ENCODE measurements at regions not wholly inside any gene's neighbourhood (a gene's known extent, or its start where the extent isn't known, plus 50 kb on each side); places are given as distances from the start of the nearest gene placed in this dataset.

DNA sequence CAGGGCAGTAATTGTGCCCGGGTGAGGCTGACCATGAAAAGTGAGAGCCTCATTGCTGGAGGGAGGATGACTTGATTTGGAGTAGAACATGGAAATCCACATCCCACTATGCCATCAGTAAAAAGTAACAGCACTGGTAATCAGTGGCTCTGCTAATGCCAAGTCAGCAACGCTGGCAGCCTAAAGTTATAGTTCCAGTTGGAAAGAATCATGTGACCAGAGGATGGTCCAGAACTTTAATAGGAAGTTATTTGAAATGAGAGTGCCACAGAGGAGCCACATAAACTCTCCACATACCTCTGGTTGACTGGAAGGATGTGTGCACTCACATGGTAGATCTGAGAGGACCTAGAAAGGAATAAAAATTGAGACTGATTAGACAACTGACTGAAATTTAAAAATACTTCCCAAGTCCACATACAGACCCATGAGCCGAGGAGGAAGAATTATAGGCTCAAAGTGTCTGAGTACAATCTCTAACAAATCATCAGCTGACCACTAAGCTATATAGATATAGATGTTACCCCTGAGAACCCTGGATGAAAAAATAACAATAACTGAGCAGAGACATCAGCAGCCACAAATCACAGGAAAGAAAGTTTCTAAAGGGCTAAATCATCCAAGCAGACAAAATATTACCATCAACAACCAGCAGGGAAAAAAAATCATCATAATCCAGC lies 346.8 kb downstream of the STK39 start:
- no peak for DNase-seq

- DNase-seq, result no peak
These were observed 349.1 kb downstream of the STK39 start for GRCh38 chr2:167898340-167898739.

- DNase-seq, result no peak
These were observed 355.6 kb downstream of the STK39 start for GRCh38 chr2:167891841-167892240.

GRCh38 chr2:167890739-167891138 lies 356.7 kb downstream of the STK39 start:
- no peak for DNase-seq

- DNase-seq, result no peak
These were observed 367.0 kb downstream of the STK39 start for GRCh38 chr2:167880415-167880814.

DNA sequence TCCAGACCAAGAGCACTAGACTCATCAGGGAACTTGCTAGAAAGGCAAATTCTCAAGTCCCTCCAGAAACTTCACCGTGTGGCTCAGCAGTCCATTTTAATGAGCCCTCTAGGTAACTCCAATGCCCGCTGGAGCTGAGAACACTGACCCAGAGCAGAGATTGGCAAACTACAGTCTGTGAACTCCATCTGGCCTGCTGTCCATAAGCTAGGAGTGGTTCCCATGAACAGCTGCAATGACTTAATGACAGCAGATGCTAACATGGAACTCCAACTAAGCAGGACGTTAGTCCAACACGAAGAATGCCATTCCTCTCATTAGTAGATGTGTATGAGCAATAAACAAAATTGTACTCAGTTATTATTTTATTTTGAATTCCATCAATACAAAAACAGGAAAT lies 371.9 kb downstream of the STK39 start:
- no peak for DNase-seq

DNA sequence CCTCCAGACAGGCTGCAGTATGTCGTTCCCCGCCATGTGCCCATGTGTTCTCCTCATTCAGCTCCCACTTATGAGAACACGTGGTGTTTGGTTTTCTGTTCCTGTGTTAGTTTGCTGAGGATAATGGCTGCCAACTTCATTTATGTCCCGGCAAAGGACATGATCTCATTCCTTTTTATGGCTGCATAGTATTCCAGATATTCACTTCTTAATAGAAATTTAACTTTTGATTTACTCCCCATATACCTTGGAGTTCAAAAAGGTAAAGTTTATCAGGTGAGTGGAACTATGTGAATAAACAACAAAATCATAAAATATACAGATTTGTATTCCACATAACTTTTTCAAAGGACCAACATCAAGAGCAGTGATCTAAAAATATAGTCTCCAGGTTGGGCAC lies 372.6 kb downstream of the STK39 start:
- no peak for DNase-seq

GRCh38 chr2:167871286-167871685 lies 376.1 kb downstream of the STK39 start:
- no peak for DNase-seq

GRCh38 chr2:167869200-167869599 lies 378.2 kb downstream of the STK39 start:
- no peak for DNase-seq

DNA sequence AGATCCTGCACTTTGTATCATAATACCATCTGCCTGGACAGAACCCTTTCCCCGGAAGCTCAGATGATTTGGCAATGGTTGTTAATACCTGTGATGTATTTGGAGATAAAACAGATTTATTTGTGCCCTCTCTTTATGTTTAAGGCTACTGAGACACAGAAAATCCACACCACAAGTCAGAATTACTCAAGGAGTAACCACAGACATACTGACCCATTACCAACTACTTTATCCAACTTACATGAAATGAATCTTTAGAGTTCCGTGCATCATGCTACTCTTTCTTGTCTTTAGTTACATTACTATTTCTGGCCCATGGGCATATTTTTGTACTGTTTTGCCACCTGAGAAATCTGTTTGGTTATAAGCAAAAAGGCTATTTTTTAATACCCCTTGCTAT lies 384.0 kb downstream of the STK39 start:
- DNase-seq, result no peak

- DNase-seq, result peak; percentile 60
These were observed 384.6 kb downstream of the STK39 start for GRCh38 chr2:167862782-167863181.

- no peak for DNase-seq
These were observed 385.1 kb downstream of the STK39 start for GRCh38 chr2:167862296-167862695.

DNA sequence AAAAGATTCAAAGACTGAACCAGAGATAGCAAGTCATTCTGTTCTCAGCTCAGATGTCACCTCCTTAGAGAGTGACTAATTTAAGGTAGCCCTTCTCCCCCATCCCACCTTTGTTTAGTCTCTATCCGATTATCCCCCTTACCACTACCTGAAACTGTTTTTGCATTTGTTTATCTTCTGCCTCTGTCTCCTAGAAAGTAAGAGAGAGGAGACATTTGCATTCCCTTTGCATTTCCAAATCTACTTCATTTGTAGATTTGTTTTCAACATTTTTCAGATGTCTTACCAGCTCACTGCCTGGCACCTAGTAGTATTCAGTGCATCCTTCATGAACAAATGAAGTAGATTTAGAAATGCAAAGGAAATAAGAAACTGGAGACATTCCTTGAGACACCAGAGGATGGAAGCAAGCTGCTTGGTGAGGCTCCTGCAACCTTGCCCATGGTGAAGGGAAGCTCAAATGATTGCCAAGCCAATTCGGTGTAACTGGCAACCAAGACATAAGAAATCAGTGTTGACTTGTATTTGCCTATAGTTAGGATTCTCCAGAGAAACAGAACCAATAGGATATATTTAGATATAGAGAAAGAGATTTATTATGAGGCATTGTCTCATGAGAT lies 385.7 kb downstream of the STK39 start:
- no peak for DNase-seq

DNA sequence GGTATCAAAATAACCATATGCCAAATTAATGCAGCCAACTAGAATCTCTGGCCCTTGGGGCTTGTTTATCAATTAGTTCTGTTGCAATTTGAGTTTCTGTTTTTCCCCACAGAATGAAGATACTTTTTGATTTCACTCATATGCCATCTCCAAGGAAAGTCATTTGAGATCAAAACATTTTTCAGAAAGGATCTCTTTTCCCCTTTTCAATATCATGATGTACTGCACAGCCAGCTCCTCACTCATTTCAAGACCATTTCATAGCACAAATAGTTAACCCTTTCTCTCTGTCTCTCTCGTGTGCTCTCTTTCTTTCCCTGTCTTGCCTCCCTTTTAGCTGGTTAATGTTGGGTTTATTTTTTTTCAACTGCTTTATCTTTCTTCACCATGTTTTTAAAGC lies 387.3 kb downstream of the STK39 start:
- no peak for DNase-seq

- DNase-seq, result no peak
These were observed 387.7 kb downstream of the STK39 start for GRCh38 chr2:167859676-167860075.

DNA sequence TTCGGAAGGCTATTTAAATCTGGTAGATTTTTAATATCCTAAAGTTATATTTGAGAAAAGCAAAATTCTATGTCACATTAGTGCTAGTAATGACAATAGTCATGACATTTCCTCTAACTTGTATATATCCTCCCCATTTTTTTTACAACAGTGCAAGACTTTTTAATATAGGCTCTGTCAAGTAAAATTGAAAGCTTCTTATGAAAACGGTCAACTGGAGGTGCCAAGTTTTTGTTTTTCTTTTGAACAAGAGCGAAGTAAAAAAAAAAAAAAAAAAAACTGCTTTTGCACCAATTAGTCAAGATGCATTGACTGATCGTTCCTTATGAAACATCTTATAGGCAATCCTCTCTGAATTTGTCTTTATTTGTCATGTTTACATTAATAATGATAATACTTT lies 389.3 kb downstream of the STK39 start:
- DNase-seq, result no peak

DNA sequence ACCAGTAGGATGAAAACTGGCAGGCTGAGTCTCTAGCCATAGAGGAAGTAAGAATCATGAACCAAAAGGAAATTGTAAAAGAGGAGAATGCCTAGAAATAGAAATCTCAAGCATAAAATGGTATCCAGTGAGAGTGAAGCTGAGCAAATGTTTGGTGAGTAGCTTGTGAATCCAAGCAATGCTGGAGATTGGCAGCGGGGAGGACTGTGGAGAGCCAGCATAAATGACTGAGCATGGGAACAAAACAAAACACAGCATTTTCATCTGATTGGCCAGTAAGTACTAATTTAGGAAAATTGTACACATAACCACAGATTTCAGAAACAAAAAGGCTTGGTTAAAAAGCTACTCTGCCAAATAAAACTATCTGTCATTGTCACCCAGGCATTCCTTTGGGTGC lies 390.0 kb downstream of the STK39 start:
- peak; percentile 1 for DNase-seq

DNA sequence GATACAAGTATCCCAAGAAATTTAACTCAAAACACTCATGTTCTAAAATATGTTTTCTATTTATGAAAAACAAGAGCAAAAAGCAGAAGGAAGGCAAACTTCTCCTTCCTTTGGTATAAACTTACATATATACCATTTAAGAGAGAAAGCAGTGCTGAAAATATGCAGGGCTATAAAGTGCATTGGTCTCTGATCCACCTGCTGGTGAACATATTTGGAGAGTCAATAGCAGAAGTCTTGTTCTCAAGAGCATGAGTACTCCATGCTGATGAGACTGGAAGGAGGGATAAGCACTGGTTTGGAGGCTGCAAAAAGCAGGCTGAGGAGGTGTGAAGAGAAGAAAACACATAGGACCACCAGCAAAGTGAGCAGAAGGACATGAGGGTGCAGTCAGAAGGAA lies 391.2 kb downstream of the STK39 start:
- no peak for DNase-seq

DNA sequence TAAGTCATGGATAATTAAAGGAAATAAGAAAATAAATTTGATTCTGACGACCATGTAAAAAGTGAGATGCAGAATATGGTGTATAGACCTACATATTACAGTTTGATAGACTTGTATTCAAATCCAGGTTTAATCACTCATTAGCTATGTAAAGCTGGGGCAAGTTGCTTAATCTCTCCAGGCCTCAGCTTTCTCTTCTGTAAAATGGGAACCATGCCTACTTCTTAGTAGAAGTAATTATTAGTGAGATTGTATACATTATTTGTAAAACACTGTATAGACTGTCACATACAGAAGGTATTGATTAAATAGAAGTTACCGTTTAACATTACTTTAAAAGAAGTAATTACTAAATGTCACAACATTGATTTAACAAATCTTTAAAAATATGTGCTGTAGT lies 392.2 kb downstream of the STK39 start:
- DNase-seq, result no peak

GRCh38 chr2:167853717-167854116 lies 393.7 kb downstream of the STK39 start:
- DNase-seq, result no peak

DNA sequence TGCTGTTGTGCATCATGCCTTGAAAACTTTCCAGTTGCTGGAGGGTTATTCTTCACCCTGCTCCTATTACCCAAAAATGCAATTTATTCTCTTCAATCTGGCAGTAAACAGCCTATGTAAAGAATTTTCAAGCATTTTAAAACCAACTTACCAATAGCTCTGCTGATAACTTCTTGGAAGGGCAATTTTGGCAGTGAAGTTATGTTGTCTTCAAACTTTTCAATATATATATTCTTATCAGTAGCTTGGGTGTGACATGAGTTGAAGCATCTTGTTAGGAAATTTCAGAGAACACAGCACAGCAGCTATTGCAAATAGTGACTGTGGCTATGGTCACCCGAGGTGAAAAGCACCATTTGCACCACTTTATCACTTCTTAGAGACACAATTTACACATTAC lies 395.5 kb downstream of the STK39 start:
- no peak for DNase-seq

DNA sequence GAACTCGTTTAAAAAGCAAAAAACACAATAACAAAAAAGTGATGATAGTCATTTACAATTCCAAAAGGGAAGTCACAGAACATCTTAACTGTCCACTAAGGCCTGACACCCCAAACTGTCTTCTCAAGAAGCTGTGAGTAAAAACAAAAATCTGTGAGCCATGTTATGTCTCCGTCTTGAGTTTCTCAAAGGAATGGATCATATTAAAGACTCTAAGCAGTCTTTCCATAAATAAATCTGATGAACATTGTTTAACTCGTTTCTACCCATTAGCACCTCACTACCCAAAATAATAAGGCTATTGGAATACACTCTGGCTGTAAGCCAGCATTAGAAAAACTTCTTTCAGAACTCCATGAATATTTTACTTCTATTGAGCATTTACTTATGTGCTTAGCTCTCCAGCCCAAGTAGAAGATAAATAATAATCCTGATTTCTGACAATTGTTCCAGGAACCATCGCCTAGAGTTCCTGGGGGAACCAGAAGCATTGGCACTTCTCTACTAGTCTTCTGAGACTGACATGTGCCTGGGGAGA lies 396.0 kb downstream of the STK39 start:
- DNase-seq, result no peak

GRCh38 chr2:167844714-167845530 lies 402.5 kb downstream of the STK39 start:
- peak; percentile 17 for DNase-seq

- DNase-seq, result no peak
These were observed 403.7 kb downstream of the STK39 start for GRCh38 chr2:167843657-167844056.

All from MV-4-11 (cell line).